GM12872 (cell line): ENCODE measurements at regions not wholly inside any gene's neighbourhood (a gene's known extent, or its start where the extent isn't known, plus 50 kb on each side); places are given as distances from the start of the nearest gene placed in this dataset.

Experiments used
- TF ChIP-seq, protein P1 (sequence below): IDR thresholded peaks from 3 replicates; pipeline ENCODE4 v1.5.1; 2011; ENCODE audit warnings: low read depth, mild to moderate bottlenecking, low read length, moderate library complexity; ENCODE audit not compliant: insufficient read depth

DNA sequence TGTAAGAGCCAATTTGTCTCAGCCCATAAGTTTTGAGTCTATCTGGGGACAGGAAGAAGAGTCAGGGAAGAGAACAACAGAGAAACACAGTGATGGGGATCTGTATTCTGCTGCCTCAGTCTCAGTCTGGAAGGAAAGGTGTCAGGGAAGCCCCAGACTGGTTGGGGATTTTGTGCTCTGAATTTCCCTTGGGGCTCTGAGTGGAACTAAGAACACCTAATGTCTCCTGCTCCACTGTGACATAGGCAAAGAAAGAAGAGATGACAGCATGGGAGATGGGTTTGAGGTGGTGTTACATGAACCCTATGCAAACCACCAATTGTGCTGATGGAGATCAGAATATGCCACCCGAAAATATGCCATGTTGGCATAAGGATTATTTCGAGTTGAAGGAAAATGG, 139.5 kb upstream of the MYLIP start:
- TF ChIP-seq, protein P1, sequence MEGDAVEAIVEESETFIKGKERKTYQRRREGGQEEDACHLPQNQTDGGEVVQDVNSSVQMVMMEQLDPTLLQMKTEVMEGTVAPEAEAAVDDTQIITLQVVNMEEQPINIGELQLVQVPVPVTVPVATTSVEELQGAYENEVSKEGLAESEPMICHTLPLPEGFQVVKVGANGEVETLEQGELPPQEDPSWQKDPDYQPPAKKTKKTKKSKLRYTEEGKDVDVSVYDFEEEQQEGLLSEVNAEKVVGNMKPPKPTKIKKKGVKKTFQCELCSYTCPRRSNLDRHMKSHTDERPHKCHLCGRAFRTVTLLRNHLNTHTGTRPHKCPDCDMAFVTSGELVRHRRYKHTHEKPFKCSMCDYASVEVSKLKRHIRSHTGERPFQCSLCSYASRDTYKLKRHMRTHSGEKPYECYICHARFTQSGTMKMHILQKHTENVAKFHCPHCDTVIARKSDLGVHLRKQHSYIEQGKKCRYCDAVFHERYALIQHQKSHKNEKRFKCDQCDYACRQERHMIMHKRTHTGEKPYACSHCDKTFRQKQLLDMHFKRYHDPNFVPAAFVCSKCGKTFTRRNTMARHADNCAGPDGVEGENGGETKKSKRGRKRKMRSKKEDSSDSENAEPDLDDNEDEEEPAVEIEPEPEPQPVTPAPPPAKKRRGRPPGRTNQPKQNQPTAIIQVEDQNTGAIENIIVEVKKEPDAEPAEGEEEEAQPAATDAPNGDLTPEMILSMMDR, result no peak

DNA sequence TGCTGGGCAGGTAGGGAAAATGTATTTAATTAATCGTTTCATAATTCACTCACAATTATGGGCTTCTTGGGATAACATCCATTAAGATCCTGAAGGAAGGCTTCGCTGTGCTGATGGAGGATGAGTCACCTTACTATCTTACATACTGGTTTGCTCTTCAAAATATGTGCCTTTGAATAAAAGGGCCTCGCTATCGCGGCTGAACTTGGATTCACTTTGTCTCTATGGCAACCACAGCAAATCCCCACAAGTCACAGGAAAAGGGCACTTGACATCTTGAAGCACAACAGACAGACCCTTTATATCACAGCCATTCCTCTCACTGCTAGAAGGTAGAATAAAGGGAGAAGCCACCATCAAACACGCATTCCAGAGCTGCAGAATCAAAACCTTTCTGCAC, 141.3 kb upstream of the MYLIP start:
- TF ChIP-seq, protein P1, result no peak

DNA sequence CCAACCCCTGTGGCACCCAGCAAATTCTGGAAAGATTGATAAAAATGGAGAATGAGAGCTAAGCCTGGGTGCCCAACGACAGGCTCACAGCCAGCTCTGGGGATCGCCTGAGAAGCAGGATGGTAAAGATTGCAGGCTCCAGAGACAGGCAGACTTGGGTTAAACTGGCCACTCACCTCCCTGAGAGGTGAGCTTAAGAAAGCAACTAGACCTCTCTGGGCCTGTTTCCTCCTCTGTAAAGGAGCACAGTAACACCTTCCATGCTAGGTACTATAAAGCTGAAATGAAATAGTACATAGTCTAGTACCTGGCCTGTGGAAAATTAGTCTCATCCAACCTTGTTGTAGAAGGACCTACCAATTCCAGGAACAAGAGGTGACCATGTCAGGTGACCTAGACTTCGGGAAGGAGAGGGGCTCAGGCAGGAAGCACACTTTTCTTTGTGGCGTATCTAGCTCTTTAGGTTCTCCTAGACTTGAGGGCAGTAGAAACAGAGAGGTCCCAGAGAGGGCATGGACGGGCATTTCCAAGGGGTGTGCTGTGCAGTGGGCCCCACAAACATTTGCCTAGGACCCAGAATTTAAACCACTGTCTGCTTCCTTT, 142.8 kb upstream of the MYLIP start:
- TF ChIP-seq, protein P1, result no peak

DNA sequence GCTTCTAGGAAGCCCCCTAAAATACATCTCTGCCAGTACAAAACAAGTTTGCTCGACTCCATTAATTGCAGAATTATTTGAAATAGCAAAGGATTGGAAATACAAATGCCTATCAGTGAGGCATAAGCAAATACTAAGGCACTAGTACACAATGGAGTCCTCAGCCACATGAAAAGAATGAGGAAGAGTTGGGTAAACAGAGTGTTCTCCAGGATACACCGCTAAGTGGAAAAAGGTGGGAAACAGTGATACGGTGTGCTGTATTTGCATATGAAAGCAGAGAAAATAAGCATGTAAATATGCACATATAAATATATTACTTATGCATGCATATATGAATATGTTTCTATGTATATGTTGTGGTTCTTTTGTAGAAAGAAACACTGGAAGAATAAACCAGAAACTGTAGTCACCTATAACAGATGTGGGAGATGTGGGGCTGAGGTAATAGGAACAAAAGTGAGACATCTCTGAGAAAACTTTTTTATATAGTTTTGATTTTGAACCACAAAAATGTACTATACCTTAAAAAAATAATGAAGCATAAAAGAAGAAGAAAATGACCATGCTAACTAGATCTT, 143.4 kb upstream of the MYLIP start:
- TF ChIP-seq, protein P1, result no peak

DNA sequence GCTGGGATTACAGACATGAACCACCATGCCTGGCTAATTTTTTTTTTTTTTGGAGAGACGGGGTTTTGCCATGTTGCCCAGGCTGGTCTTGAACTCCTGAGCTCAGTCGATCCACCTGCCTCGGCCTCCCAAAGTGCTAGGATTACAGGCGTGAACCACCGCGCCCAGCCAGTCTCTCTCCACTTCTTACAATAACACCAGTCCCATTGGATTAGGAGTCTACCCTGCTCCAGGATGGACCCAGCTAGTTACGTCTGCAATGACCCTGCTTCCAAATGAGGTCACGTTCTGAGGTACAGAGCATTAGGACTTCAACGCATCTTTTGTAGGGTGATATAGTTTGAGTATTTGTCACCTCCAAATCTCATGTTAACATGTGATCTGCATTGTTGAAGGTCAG, 146.9 kb upstream of the MYLIP start:
- TF ChIP-seq, protein P1, result no peak

DNA sequence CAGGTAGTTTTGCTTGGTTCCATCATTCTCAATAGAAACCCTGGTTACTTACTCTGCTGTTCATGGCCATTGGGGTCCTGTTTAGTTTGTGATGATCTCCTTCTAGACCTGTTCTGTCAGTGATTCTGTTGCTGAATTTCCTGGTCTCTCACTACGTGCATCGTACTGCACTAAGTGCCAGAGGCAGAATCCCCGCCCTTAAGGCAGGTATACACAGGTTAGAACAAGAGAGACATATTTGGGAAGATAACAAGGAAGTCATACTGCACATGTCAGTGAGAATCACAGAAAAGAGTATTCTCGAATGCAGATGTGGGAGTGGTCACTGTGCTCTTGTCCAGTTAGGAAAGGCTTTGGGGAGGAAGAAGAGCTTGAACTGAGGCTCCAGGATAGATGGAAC, 148.1 kb upstream of the MYLIP start:
- TF ChIP-seq, protein P1, result no peak

DNA sequence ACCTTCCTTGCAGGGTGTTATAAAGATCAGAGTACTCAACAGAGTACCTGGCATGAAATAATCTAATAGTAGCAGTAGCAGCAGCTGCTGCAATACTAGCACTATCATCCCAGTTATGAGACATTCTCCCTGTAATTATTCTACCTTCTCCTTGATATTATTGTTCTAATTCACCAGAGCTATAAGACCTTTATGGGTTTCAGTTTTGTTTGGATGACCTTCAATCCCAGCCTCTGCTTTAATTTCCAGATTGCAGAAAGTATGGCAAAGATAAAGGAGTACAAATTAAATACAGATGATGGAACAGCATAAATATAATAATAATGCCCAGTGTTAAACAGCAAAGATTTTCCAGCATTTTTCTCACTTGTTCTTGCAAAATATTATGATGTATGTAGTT, 150.5 kb upstream of the MYLIP start:
- TF ChIP-seq, protein P1, result no peak
